SK-N-SH treated with all-trans-retinoic acid at 6 μM for 48 hours (cell line): ENCODE measurements at regions not wholly inside any gene's neighbourhood (a gene's known extent, or its start where the extent isn't known, plus 50 kb on each side); places are given as distances from the start of the nearest gene placed in this dataset.

ENCODE experiments used
- ATAC-seq: fragments of 200-7000 bp; cut with Tn5 transposase; 3 replicates; pipeline ENCODE4 v1.9.1; 2020; ENCODE audit warnings: mild to moderate bottlenecking, moderate library complexity
- ARNTL ChIP-seq: fragments of 450-650 bp; formaldehyde crosslinking; IDR thresholded peaks from 2 replicates; pipeline ENCODE4 v1.5.0; 2020; ENCODE audit warnings: low read depth, mild to moderate bottlenecking, moderate library complexity, borderline replicate concordance
- BACH2 ChIP-seq: fragments of 250-450 bp; sonication (Bioruptor Pico); IDR thresholded peaks from 2 replicates; pipeline ENCODE4 v1.9.0; 2021; ENCODE audit warnings: mild to moderate bottlenecking, borderline replicate concordance
- CREB5 ChIP-seq: fragments of 250-450 bp; sonication (Bioruptor Pico); IDR thresholded peaks from 2 replicates; pipeline ENCODE4 v1.5.1; 2020; ENCODE audit warnings: low read depth, mild to moderate bottlenecking, moderate library complexity
- CSRNP3 ChIP-seq: fragments of 250-450 bp; sonication (Bioruptor Pico); IDR thresholded peaks from 2 replicates; pipeline ENCODE4 v1.5.1; 2021; ENCODE audit warnings: mild to moderate bottlenecking, moderate library complexity
- ESRRG ChIP-seq: fragments of 250-450 bp; sonication (Bioruptor Pico); IDR thresholded peaks from 2 replicates; pipeline ENCODE4 v1.6.1; 2021; ENCODE audit warnings: mild to moderate bottlenecking
- GLIS3 ChIP-seq: fragments of 250-450 bp; sonication (Bioruptor Pico); IDR thresholded peaks from 2 replicates; pipeline ENCODE4 v1.5.0; 2020; ENCODE audit warnings: mild to moderate bottlenecking, moderate library complexity
- ISL1 ChIP-seq: fragments of 250-450 bp; sonication (Bioruptor Pico); IDR thresholded peaks from 2 replicates; pipeline ENCODE4 v2.1.2; 2022; ENCODE audit warnings: mild to moderate bottlenecking, moderate library complexity
- OSR1 ChIP-seq: fragments of 250-450 bp; sonication (Bioruptor Pico); IDR thresholded peaks from 2 replicates; pipeline ENCODE4 v1.8.0; 2022; ENCODE audit warnings: moderate library complexity, mild to moderate bottlenecking, inconsistent platforms
- PPARA ChIP-seq: fragments of 250-450 bp; sonication (Bioruptor Pico); IDR thresholded peaks from 2 replicates; pipeline ENCODE4 v1.5.0; 2020; ENCODE audit warnings: mild to moderate bottlenecking, borderline replicate concordance
- RARB ChIP-seq: fragments of 250-450 bp; sonication (Bioruptor Pico); IDR thresholded peaks from 2 replicates; pipeline ENCODE4 v1.8.0; 2021; ENCODE audit warnings: mild to moderate bottlenecking, moderate library complexity
- SNAI2 ChIP-seq: fragments of 250-450 bp; sonication (Bioruptor Pico); IDR thresholded peaks from 2 replicates; pipeline ENCODE4 v1.5.0; 2020; ENCODE audit warnings: mild to moderate bottlenecking, moderate library complexity
- TCF4 ChIP-seq: fragments of 250-450 bp; sonication (Bioruptor Pico); IDR thresholded peaks from 2 replicates; pipeline ENCODE4 v1.8.0; 2021; ENCODE audit warnings: mild to moderate bottlenecking, moderate library complexity, borderline replicate concordance
- TOX ChIP-seq: fragments of 250-450 bp; sonication (Bioruptor Pico); IDR thresholded peaks from 2 replicates; pipeline ENCODE4 v1.8.0; 2021; ENCODE audit warnings: mild to moderate bottlenecking, moderate library complexity, borderline replicate concordance
- ZC3H10 ChIP-seq: fragments of 250-450 bp; sonication (Bioruptor Pico); IDR thresholded peaks from 2 replicates; pipeline ENCODE4 v1.5.1; 2021; ENCODE audit warnings: mild to moderate bottlenecking, moderate library complexity
- ZFP3 ChIP-seq: fragments of 250-450 bp; sonication (Bioruptor Pico); IDR thresholded peaks from 2 replicates; pipeline ENCODE4 v1.5.0; 2020; ENCODE audit warnings: mild to moderate bottlenecking, moderate library complexity
- ZNF565 ChIP-seq: fragments of 450-650 bp; formaldehyde crosslinking; conservative IDR thresholded peaks from 2 replicates; pipeline ENCODE4 v1.5.0; 2020; ENCODE audit warnings: low read depth, mild to moderate bottlenecking, moderate library complexity
- ZNF70 ChIP-seq: fragments of 450-650 bp; formaldehyde crosslinking; IDR thresholded peaks from 2 replicates; pipeline ENCODE4 v1.5.0; 2020; ENCODE audit warnings: mild to moderate bottlenecking, moderate library complexity
- ZNF8 ChIP-seq: fragments of 450-650 bp; formaldehyde crosslinking; IDR thresholded peaks from 2 replicates; pipeline ENCODE4 v1.5.0; 2020; ENCODE audit warnings: mild to moderate bottlenecking, moderate library complexity
- TF ChIP-seq, protein P1 (sequence below): fragments of 250-450 bp; sonication (Bioruptor Pico); IDR thresholded peaks from 2 replicates; pipeline ENCODE4 v1.8.0; 2020; ENCODE audit warnings: mild to moderate bottlenecking, moderate library complexity, borderline replicate concordance
- TF ChIP-seq, protein P2 (sequence below): fragments of 250-450 bp; sonication (Bioruptor Pico); IDR thresholded peaks from 2 replicates; pipeline ENCODE4 v1.8.0; 2021; ENCODE audit warnings: low read depth, mild to moderate bottlenecking, moderate library complexity, borderline replicate concordance
- TF ChIP-seq, protein P3 (sequence below): fragments of 250-450 bp; sonication (Bioruptor Pico); IDR thresholded peaks from 2 replicates; pipeline ENCODE4 v1.5.0; 2020; ENCODE audit warnings: mild to moderate bottlenecking, moderate library complexity

GRCh38 chr21:25428537-25428936, 178.7 kb downstream of the MRPL39 start:
- TF ChIP-seq TOX (CRISPR knock-in tag) (no peak), ISL1 (CRISPR knock-in tag) (no peak), SNAI2 (CRISPR knock-in tag) (no peak), GLIS3 (no peak), CREB5 (CRISPR knock-in tag) (no peak), ZNF70 (CRISPR knock-in tag) (no peak), ZNF8 (CRISPR knock-in tag) (no peak), ZNF565 (CRISPR knock-in tag) (no peak), ESRRG (CRISPR knock-in tag) (no peak)
- TF ChIP-seq, protein P1, sequence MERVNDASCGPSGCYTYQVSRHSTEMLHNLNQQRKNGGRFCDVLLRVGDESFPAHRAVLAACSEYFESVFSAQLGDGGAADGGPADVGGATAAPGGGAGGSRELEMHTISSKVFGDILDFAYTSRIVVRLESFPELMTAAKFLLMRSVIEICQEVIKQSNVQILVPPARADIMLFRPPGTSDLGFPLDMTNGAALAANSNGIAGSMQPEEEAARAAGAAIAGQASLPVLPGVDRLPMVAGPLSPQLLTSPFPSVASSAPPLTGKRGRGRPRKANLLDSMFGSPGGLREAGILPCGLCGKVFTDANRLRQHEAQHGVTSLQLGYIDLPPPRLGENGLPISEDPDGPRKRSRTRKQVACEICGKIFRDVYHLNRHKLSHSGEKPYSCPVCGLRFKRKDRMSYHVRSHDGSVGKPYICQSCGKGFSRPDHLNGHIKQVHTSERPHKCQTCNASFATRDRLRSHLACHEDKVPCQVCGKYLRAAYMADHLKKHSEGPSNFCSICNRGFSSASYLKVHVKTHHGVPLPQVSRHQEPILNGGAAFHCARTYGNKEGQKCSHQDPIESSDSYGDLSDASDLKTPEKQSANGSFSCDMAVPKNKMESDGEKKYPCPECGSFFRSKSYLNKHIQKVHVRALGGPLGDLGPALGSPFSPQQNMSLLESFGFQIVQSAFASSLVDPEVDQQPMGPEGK (CRISPR knock-in tag) = no peak
- TF ChIP-seq, protein P2, sequence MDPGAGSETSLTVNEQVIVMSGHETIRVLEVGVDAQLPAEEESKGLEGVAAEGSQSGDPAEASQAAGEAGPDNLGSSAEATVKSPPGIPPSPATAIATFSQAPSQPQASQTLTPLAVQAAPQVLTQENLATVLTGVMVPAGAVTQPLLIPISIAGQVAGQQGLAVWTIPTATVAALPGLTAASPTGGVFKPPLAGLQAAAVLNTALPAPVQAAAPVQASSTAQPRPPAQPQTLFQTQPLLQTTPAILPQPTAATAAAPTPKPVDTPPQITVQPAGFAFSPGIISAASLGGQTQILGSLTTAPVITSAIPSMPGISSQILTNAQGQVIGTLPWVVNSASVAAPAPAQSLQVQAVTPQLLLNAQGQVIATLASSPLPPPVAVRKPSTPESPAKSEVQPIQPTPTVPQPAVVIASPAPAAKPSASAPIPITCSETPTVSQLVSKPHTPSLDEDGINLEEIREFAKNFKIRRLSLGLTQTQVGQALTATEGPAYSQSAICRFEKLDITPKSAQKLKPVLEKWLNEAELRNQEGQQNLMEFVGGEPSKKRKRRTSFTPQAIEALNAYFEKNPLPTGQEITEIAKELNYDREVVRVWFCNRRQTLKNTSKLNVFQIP (CRISPR knock-in tag) = no peak
- TF ChIP-seq, protein P3, sequence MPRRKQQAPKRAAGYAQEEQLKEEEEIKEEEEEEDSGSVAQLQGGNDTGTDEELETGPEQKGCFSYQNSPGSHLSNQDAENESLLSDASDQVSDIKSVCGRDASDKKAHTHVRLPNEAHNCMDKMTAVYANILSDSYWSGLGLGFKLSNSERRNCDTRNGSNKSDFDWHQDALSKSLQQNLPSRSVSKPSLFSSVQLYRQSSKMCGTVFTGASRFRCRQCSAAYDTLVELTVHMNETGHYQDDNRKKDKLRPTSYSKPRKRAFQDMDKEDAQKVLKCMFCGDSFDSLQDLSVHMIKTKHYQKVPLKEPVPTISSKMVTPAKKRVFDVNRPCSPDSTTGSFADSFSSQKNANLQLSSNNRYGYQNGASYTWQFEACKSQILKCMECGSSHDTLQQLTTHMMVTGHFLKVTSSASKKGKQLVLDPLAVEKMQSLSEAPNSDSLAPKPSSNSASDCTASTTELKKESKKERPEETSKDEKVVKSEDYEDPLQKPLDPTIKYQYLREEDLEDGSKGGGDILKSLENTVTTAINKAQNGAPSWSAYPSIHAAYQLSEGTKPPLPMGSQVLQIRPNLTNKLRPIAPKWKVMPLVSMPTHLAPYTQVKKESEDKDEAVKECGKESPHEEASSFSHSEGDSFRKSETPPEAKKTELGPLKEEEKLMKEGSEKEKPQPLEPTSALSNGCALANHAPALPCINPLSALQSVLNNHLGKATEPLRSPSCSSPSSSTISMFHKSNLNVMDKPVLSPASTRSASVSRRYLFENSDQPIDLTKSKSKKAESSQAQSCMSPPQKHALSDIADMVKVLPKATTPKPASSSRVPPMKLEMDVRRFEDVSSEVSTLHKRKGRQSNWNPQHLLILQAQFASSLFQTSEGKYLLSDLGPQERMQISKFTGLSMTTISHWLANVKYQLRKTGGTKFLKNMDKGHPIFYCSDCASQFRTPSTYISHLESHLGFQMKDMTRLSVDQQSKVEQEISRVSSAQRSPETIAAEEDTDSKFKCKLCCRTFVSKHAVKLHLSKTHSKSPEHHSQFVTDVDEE (CRISPR knock-in tag) = no peak
- TF ChIP-seq, all 23 proteins: peak for 0
- peak; percentile 40; the same call in 2 of the 3 replicates for ATAC-seq

- ATAC-seq = no peak
- TF ChIP-seq ZNF70 (CRISPR knock-in tag) = no peak
- no peak for TF ChIP-seq BACH2 (CRISPR knock-in tag)
- TF ChIP-seq GLIS3 = no peak
- no peak for TF ChIP-seq TOX (CRISPR knock-in tag)
- TF ChIP-seq ISL1 (CRISPR knock-in tag) = no peak
- TF ChIP-seq ARNTL (CRISPR knock-in tag) = no peak
- no peak for TF ChIP-seq OSR1 (CRISPR knock-in tag)
- TF ChIP-seq ZFP3 (CRISPR knock-in tag) = no peak
- TF ChIP-seq, protein P2 (CRISPR knock-in tag) = no peak
- TF ChIP-seq PPARA (CRISPR knock-in tag) = no peak
- no peak for TF ChIP-seq CREB5 (CRISPR knock-in tag)
- no peak for TF ChIP-seq TCF4
- TF ChIP-seq, protein P3 (CRISPR knock-in tag) = no peak
- TF ChIP-seq RARB (CRISPR knock-in tag) = no peak
- no peak for TF ChIP-seq ESRRG (CRISPR knock-in tag)
- TF ChIP-seq ZC3H10 (CRISPR knock-in tag) = no peak
- TF ChIP-seq CSRNP3 = no peak
- no peak for TF ChIP-seq ZNF8 (CRISPR knock-in tag)
- TF ChIP-seq ZNF565 (CRISPR knock-in tag) = no peak
- TF ChIP-seq, protein P1 (CRISPR knock-in tag) = no peak
Measured at GRCh38 chr21:25427828-25428227, 179.5 kb downstream of the MRPL39 start.
